Gastroesophageal sphincter (tissue), 3 donors: ENCODE measurements at regions not wholly inside any gene's neighbourhood (a gene's known extent, or its start where the extent isn't known, plus 50 kb on each side); places are given as distances from the start of the nearest gene placed in this dataset.

ENCODE experiments used
- EP300 ChIP-seq: sonication (generic); formaldehyde crosslinking; IDR thresholded peaks from one replicate; pipeline ENCODE4 v1.6.1; 2017; ENCODE audit warnings: antibody characterized with exemption, mild to moderate bottlenecking
- POLR2A ChIP-seq, 2 donors: fragments of 450-650 bp; IDR thresholded peaks; one replicate each; pipeline ENCODE4 v1.6.1; 2017; ENCODE audit warnings: antibody characterized with exemption in 2 of 2, mild to moderate bottlenecking in 2 of 2, moderate library complexity in 1 of 2
- POLR2AphosphoS5 ChIP-seq: sonication (generic); formaldehyde crosslinking; IDR thresholded peaks from one replicate; pipeline ENCODE4 v1.6.1; 2017; ENCODE audit warnings: antibody characterized with exemption
- TF ChIP-seq, protein P1 (sequence below), 4 experiments: fragments of 200-600 bp in 2 of 4; fragments of 450-650 bp in 2 of 4; sonication (generic) in 1 of 4; IDR thresholded peaks; one replicate each; pipeline ENCODE4 v1.5.1; 2017 to 2019; ENCODE audit warnings: antibody characterized with exemption in 4 of 4, mild to moderate bottlenecking in 2 of 4, moderate library complexity in 2 of 4

DNA sequence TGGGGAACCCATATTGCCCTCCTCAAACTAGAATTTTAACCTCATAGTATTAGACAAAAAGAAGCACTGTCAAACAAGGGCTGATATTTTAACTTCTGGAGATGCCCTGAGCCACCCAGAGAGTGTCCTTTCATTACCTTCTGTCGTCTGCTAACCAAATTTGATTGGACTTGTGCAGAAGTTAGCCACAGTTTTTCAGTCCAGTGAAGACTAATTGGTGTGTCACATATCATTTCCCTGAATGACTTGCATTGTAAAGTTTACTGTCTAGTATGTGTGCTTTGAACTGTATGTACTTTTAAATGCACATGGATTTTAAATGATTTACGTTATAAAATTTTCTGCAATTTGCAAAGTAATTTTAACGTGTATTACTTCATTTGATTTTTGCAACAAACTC, 646.5 kb downstream of the SATB2 start:
- no peak for TF ChIP-seq POLR2AphosphoS5
- TF ChIP-seq POLR2A (IDR thresholded peaks at IDR 0.05), result no peak
- TF ChIP-seq, protein P1, sequence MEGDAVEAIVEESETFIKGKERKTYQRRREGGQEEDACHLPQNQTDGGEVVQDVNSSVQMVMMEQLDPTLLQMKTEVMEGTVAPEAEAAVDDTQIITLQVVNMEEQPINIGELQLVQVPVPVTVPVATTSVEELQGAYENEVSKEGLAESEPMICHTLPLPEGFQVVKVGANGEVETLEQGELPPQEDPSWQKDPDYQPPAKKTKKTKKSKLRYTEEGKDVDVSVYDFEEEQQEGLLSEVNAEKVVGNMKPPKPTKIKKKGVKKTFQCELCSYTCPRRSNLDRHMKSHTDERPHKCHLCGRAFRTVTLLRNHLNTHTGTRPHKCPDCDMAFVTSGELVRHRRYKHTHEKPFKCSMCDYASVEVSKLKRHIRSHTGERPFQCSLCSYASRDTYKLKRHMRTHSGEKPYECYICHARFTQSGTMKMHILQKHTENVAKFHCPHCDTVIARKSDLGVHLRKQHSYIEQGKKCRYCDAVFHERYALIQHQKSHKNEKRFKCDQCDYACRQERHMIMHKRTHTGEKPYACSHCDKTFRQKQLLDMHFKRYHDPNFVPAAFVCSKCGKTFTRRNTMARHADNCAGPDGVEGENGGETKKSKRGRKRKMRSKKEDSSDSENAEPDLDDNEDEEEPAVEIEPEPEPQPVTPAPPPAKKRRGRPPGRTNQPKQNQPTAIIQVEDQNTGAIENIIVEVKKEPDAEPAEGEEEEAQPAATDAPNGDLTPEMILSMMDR (IDR thresholded peaks at IDR 0.05), result no peak
- TF ChIP-seq EP300, result no peak
